Prostate gland (tissue), 2 donors: ENCODE measurements at regions not wholly inside any gene's neighbourhood (a gene's known extent, or its start where the extent isn't known, plus 50 kb on each side); places are given as distances from the start of the nearest gene placed in this dataset.

Experiments used
- DNase-seq: peaks from one replicate; pipeline ENCODE4 v3.0.0-alpha.2; 2019; ENCODE audit warnings: low spot score
- H3K27ac ChIP-seq, 2 donors: fragments of 200-600 bp; sonication (generic); 2 replicates each; pipeline ENCODE4 v1.5.1; 2017 to 2019
- H3K27me3 ChIP-seq: fragments of 200-600 bp; sonication (generic); replicated peaks from 2 replicates; pipeline ENCODE4 v1.5.1; 2019; ENCODE audit not compliant: insufficient read depth
- H3K36me3 ChIP-seq, 2 donors: fragments of 200-600 bp; sonication (generic); 1 replicate in 1 of 2; 2 replicates in 1 of 2; pipeline versions ENCODE4 v1.5.1 to v1.8.1; 2017 to 2019
- H3K4me1 ChIP-seq: fragments of 200-600 bp; sonication (generic); replicated peaks from 2 replicates; pipeline ENCODE4 v1.5.1; 2019
- H3K4me3 ChIP-seq, 2 donors: fragments of 200-600 bp; sonication (generic); 2 replicates each; pipeline ENCODE4 v1.5.1; 2017 to 2019
- H3K9me3 ChIP-seq: fragments of 200-600 bp; sonication (generic); 2 replicates; pipeline ENCODE4 v1.5.1; 2017
- CTCF ChIP-seq, 4 experiments: fragments of 200-600 bp in 2 of 4; fragments of 450-650 bp in 2 of 4; sonication (generic) in 2 of 4; IDR thresholded peaks; 1 replicate in 3 of 4; 2 replicates in 1 of 4; pipeline ENCODE4 v1.5.1; 2016 to 2019; ENCODE audit warnings: antibody characterized with exemption in 4 of 4, mild to moderate bottlenecking in 2 of 4, moderate library complexity in 2 of 4
- POLR2A ChIP-seq: fragments of 450-650 bp; IDR thresholded peaks from one replicate; pipeline ENCODE4 v1.6.1; 2016; ENCODE audit warnings: antibody characterized with exemption, mild to moderate bottlenecking
- POLR2AphosphoS5 ChIP-seq: sonication (generic); formaldehyde crosslinking; IDR thresholded peaks from one replicate; pipeline ENCODE4 v1.6.1; 2017; ENCODE audit warnings: antibody characterized with exemption
- WGBS: methylation state at CpG from one replicate; pipeline ENCODE4 v1.1.5; 2018; 5-methylcytosine and 5-hydroxymethylcytosine counted together
- intact Hi-C: fragments of 100-400 bp; cut with DNase I; formaldehyde crosslinking; loops from one replicate; pipeline ENCODE4 v1.14.2; 2022

- Histone ChIP-seq H3K36me3 (no peaks in the 10 kb centered on the region), H3K4me3 (no peak overlapping the region), H3K9me3 (no peaks in the 10 kb centered on the region), H3K27ac (no peak overlapping the region), H3K4me1 (no peaks in the 10 kb centered on the region), H3K27me3 (no peaks in the 10 kb centered on the region)
- no peak for DNase-seq
- intact Hi-C loops: no loop called here
- TF ChIP-seq POLR2AphosphoS5: no peak
- no peak for TF ChIP-seq POLR2A
- TF ChIP-seq CTCF (IDR thresholded peaks at IDR 0.05): no peak
- WGBS: 76% methylated on average over 2 of the region's 2 CpGs
Measured at GRCh38 chr3:21876782-21877181, 125.8 kb upstream of the ZNF385D start.

- intact Hi-C loops: no loop called here
- DNase-seq: no peak
- Histone ChIP-seq H3K4me1 (no peaks in the 10 kb centered on the region), H3K9me3 (no peaks in the 10 kb centered on the region), H3K27me3 (no peaks in the 10 kb centered on the region), H3K4me3 (no peak overlapping the region), H3K27ac (no peak overlapping the region), H3K36me3 (no peaks in the 10 kb centered on the region)
- no peak for TF ChIP-seq POLR2AphosphoS5
- TF ChIP-seq CTCF (IDR thresholded peaks at IDR 0.05): no peak
- no peak for TF ChIP-seq POLR2A
- 80% methylated on average over 6 of the region's 6 CpGs for WGBS
Measured at GRCh38 chr3:21877214-21877754, 126.3 kb upstream of the ZNF385D start.

GRCh38 chr3:21879184-21879886 is 128.3 kb upstream of the ZNF385D start:
- H3K4me1 ChIP-seq: no peaks in the 10 kb centered on the region
- no peaks in the 10 kb centered on the region for H3K9me3 ChIP-seq
- H3K4me3 ChIP-seq: no peak overlapping the region
- WGBS: 49% methylated on average over 7 of the region's 7 CpGs
- no peaks in the 10 kb centered on the region for H3K36me3 ChIP-seq
- intact Hi-C loops: no loop called here
- no peak for TF ChIP-seq POLR2A
- TF ChIP-seq CTCF (IDR thresholded peaks at IDR 0.05): no peak
- no peak for TF ChIP-seq POLR2AphosphoS5
- DNase-seq: no peak
- H3K27me3 ChIP-seq: no peaks in the 10 kb centered on the region
- H3K27ac ChIP-seq: no peak overlapping the region

- 100% methylated on average over 2 of the region's 2 CpGs for WGBS
- no peak overlapping the region for H3K4me3 ChIP-seq
- intact Hi-C loops: no loop called here
- no peaks in the 10 kb centered on the region for H3K36me3 ChIP-seq
- H3K27me3 ChIP-seq: no peaks in the 10 kb centered on the region
- TF ChIP-seq POLR2AphosphoS5 (no peak), POLR2A (no peak), CTCF (IDR thresholded peaks at IDR 0.05) (no peak)
- no peak overlapping the region for H3K27ac ChIP-seq
- no peaks in the 10 kb centered on the region for H3K4me1 ChIP-seq
- DNase-seq: no peak
- H3K9me3 ChIP-seq: no peaks in the 10 kb centered on the region
Measured at GRCh38 chr3:21888656-21889055, 137.6 kb upstream of the ZNF385D start.

GRCh38 chr3:21889166-21889565 is 138.2 kb upstream of the ZNF385D start:
- DNase-seq: no peak
- H3K27me3 ChIP-seq: no peaks in the 10 kb centered on the region
- 89% methylated on average over 2 of the region's 2 CpGs for WGBS

More at GRCh38 chr3:21889166-21889565, 138.2 kb upstream of the ZNF385D start:
- Histone ChIP-seq H3K36me3 (no peaks in the 10 kb centered on the region), H3K4me1 (no peaks in the 10 kb centered on the region), H3K4me3 (no peak overlapping the region), H3K9me3 (no peaks in the 10 kb centered on the region), H3K27ac (no peak overlapping the region)
- intact Hi-C loops: no loop called here
- TF ChIP-seq POLR2AphosphoS5 (no peak), CTCF (IDR thresholded peaks at IDR 0.05) (no peak), POLR2A (no peak)
